Adrenal gland (tissue), 5 donors: ENCODE measurements at regions not wholly inside any gene's neighbourhood (a gene's known extent, or its start where the extent isn't known, plus 50 kb on each side); places are given as distances from the start of the nearest gene placed in this dataset.

Experiments used
- CTCF ChIP-seq, 6 experiments: fragments of 450-650 bp in 4 of 6; fragments of 200-600 bp in 2 of 6; sonication (generic) in 1 of 6; IDR thresholded peaks; 1 replicate in 5 of 6; 2 replicates in 1 of 6; pipeline versions ENCODE4 v1.5.1 to v1.8.0; 2016 to 2021; ENCODE audit warnings: antibody characterized with exemption in 6 of 6, mild to moderate bottlenecking in 2 of 6, moderate library complexity in 1 of 6
- POLR2A ChIP-seq, 2 donors: fragments of 450-650 bp; IDR thresholded peaks; one replicate each; pipeline ENCODE4 v1.6.1; 2017; ENCODE audit warnings: antibody characterized with exemption in 2 of 2, mild to moderate bottlenecking in 2 of 2, moderate library complexity in 1 of 2
- donor health status: DM: no; HTN: no; CAD: no.

GRCh38 chr10:131678171-131678570 lies 222.6 kb upstream of the PPP2R2D start:
- TF ChIP-seq CTCF (IDR thresholded peaks at IDR 0.05), result no peak
- TF ChIP-seq POLR2A (IDR thresholded peaks at IDR 0.05), result no peak
